ENCODE measurements at regions not wholly inside any gene's neighbourhood (a gene's known extent, or its start where the extent isn't known, plus 50 kb on each side); places are given as distances from the start of the nearest gene placed in this dataset.

DNA sequence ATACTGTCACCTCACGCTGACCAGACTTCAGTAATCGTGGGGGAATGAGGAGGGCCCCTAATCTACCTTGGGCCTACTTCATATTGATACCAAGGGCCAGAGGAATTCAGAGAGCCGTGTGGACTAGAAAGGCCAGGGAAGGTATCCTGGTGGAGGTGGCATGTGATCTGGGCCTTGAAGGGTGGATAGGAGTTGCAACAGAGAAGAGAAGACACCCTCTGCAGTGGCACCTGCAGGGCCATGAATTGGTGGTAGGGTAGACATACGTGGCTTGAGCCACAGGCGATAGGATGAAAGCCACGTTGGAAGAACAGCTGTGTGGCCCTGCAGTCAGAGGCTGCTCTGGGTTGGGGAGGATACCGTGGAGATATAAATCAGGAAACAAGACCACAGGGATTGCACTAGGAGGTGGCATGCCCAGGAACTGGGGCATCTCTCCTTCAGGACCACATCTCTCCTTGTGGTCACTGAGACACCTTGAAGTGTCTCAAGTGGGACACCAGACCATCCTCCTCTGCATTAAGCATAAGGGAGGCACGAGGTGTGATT, 141.4 kb downstream of the CYP26B1 start:
- TF ChIP-seq CTCF (IDR thresholded peaks at IDR 0.05): no peak
- TF ChIP-seq REST (IDR thresholded peaks at IDR 0.05; ENCODE audit: insufficient read depth in 1 of 2, low read depth in 2 of 2, low read length in 1 of 2): no peak
- TF ChIP-seq POLR2AphosphoS5 (IDR thresholded peaks at IDR 0.05; ENCODE audit: low read depth, low read length): no peak
- no peak for TF ChIP-seq TCF7L2 (IDR thresholded peaks at IDR 0.05; ENCODE audit: low read depth, low read length)
- no peak for TF ChIP-seq SIN3A (IDR thresholded peaks at IDR 0.05; ENCODE audit: borderline replicate concordance, insufficient read depth, low read depth, low read length)
